Suppressor macrophage treated with lipopolysaccharide for 4 hours (primary cell): ENCODE measurements at regions not wholly inside any gene's neighbourhood (a gene's known extent, or its start where the extent isn't known, plus 50 kb on each side); places are given as distances from the start of the nearest gene placed in this dataset.
A peak's percentile ranks its signal among the peaks of the same experiment; 100 is the strongest.
"Not testable (repeated sequence)": the region's sequence is repeated elsewhere in the genome, so short reads cannot be mapped to it uniquely, and the experiment has no call there.

Experiments
- DNase-seq: peaks from one replicate; pipeline ENCODE4 v3.0.0-alpha.2; 2020

DNA sequence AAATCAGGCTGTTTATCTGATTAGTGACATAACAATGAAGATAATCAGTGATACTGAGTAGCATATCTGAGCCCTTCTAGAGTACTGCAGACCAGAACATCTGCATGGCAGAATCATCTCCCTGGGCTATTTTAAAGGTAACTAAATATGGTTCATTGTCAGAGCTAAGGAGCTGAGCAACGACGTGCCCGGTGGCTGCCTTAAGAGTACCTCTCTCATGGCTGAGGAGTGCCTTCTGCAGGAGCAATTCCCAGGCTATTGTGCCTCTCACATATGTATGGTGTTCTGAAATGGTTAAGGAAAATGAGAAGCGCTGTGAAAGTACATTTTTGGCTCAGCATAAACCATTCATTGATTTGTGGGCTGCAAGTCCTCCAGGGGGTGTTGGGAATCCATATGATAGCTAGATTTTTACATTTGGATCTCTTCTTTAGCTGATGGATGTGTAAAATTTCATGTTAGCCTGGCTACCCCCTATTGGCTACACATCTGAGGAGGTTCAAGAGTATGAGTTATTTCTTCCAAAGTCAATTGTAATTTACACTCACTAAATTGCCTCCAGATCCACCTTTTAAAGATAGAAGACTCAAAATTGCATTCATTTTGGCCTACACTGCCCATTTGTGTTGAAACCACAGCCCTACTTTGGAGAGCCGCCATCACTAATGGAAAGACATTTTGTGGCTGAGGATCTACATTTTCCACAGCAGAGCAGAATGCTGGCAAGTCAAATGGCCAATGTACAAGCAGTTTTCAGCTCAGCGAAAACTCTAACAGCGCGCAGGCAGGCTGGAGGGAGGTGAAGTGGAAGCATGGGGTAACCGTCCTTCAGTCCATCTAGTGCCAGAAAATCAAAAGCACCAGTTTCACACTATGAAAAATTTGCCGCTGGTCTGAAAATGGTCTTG lies 198.0 kb downstream of the SIM1 start:
- no peak for DNase-seq

- no peak for DNase-seq
These were observed 202.6 kb downstream of the SIM1 start for GRCh38 chr6:100262086-100262485.

DNA sequence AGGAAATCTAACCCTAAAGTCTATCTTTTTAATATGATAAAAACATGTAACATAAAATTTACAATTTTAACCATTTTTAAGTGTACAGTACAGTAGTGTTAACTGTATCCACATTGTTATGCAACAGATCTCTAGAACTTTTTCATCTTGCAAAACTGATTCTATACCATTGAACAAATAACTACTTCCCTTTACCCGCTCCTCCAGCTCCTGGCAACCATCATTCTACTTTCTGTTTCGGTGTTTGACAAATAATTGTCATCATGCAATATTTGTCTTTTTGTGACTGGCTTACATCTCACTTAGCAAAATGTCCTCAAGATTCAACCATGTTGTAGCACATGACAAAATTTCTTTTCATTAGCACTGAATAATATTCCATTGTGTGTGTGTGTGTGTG lies 203.2 kb downstream of the SIM1 start:
- peak; percentile 15 for DNase-seq

GRCh38 chr6:100260584-100260983 lies 204.1 kb downstream of the SIM1 start:
- DNase-seq: no peak

DNA sequence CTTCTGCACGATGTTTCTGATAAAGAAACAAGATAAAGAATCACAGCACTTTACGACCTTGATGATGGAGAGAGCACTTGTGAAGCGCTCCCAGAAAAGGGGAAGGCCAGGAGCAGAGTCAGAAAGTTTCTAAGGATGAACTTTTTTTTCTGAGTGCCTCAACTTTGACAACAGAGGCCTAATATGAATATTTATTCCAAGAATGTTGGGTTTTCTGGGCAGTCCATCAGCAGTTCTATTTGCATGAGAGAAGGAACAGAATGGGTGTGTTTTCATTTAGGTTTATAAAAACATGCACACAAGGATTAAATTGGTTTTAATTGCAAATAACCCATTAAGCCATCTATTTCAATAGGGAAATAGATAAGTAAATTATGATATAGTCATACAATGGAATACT lies 204.9 kb downstream of the SIM1 start:
- DNase-seq: no peak

DNA sequence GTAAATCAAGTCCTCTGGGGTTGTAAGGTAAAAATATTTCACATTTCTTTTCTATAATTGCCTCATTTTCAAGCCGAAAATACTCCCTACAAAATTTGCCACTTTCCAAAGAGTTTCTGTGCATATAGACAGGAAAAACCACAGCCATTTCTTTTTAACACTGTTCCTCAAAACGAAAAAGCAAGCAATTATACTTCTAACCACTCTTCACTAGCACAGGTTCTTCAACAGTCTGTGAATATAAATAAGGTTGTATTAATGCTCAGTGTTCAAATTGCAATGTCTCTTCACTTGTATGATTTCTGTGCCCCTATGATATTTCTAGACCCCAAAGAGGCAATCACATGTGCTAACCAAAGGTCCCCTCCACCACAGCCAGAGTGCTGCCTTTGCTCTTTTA lies 206.0 kb downstream of the SIM1 start:
- DNase-seq: no peak

DNA sequence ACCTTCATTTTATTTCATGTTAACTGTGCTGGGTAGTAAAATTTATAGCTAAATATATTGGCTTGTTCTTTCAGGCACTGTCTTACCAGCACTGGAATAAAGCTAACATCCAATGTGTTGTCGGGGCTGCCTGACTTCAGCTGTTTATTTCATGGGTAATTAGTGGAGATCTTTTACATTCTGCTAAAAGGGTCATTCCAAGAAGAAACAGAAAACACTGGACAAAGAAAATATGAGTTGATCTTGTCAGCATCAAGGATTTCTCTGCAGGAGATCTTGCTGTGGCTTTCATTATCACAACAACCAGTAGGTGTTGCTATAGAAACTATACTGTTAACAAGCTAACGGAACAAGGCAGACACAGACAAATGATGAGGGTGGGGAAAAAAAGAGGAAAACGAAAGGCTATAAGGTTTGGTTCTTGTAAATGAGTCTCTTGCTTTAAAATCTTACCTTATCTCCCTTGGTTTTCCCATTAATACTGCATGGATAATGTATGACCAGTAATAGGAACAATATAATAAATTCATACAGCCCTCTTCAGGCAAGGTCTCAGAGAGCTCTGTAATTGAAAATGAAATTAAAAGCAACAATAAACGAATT lies 206.8 kb downstream of the SIM1 start:
- peak; percentile 4 for DNase-seq

- no peak for DNase-seq
These were observed 209.0 kb downstream of the SIM1 start for GRCh38 chr6:100255701-100256100.

DNA sequence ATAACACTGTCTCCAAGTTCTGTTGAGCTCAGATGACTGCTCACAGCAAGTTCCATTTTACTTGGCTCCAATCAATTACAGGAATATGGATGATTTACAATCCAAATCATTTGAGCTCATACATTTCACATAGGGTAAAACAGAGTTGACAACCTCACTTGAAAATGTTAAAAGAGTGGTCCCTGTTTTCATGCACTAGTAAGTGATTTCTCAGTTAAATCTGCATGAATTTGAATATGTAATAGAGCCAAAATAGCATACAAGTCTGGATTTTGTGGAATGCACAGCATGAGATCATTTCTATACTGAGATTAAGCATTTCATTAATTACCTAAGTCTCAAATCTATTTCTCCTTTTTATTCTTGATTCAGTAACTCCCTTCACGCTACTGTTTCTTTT lies 217.6 kb downstream of the SIM1 start:
- no peak for DNase-seq

- no peak for DNase-seq
These were observed 218.5 kb downstream of the SIM1 start for GRCh38 chr6:100246206-100246605.

GRCh38 chr6:100240798-100241197 lies 223.9 kb downstream of the SIM1 start:
- no peak for DNase-seq

DNA sequence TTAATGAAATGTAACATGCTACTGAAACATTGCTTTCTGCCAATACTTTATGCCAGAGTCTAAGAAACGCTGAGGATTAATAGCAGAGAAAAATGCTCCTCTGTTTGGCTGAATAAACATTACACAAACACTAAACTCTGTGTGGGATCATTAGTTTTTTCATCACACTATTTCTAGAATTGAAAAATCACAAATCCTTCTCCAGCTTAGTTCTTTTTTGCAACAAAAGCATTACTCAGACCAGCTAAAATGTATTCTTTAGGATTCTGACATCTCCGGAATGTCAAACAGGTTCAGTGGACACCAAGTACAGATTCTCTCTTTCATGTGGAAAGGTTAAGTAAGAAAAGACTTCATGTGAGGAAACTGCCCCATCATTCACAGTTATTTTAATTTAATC lies 226.9 kb downstream of the SIM1 start:
- no peak for DNase-seq

DNA sequence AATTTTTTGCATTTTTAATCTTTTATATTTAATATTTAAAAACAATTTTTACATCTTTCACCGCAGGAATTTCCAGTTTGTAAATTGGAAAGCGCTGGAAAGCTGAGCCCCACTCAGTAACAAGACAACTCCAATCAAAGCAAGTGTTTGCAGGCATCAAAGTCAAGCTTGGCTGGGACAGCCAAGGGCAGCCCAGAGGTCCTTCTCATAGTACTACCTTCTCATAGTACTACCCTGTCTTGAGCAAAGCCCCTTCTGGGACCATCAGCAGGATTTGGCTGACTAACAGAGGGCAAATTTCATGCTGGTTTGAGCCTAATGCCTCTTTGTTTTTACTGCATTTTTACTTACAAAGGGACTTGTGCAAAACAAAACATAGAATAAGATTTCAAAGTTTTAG lies 228.3 kb downstream of the SIM1 start:
- no peak for DNase-seq

DNA sequence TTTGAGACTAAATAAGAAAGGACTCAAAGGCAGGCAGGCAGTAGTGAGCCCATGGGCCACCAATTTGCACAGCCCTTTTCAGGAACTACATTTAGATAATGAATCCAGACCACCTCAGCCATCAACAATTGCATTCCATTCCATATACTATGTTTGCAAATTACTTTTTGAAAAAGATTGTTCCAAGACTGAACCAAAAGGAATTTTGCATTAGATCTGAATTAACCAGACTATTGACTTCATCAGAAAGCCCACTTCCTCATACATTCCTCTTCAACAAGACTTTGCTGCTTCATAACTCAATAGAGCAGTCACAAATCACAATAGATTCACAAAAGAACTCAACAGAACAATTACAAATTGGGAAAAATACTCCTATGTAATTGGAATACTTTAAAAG lies 229.1 kb downstream of the SIM1 start:
- DNase-seq: no peak

- no peak for DNase-seq
These were observed 230.1 kb downstream of the SIM1 start for GRCh38 chr6:100234625-100235024.

GRCh38 chr6:100232781-100233573 lies 231.7 kb downstream of the SIM1 start:
- no peak for DNase-seq

DNA sequence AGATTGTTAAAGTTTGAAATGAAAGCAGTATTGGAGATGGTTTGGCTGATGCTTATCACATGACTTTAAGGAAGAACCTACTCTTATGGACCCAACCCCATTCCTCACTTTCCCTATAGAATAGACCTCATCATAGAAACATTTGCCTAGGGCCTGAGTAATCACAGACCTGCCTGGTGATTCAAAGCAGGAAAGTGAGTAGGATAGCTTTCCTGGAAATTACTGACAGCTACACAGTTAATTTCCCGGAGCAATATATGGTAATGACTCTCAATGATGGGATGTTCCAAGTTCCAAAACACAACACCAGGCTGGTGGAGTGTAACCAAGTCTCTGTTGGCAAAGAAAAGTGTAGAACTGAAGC lies 233.8 kb downstream of the SIM1 start:
- DNase-seq: no peak

DNA sequence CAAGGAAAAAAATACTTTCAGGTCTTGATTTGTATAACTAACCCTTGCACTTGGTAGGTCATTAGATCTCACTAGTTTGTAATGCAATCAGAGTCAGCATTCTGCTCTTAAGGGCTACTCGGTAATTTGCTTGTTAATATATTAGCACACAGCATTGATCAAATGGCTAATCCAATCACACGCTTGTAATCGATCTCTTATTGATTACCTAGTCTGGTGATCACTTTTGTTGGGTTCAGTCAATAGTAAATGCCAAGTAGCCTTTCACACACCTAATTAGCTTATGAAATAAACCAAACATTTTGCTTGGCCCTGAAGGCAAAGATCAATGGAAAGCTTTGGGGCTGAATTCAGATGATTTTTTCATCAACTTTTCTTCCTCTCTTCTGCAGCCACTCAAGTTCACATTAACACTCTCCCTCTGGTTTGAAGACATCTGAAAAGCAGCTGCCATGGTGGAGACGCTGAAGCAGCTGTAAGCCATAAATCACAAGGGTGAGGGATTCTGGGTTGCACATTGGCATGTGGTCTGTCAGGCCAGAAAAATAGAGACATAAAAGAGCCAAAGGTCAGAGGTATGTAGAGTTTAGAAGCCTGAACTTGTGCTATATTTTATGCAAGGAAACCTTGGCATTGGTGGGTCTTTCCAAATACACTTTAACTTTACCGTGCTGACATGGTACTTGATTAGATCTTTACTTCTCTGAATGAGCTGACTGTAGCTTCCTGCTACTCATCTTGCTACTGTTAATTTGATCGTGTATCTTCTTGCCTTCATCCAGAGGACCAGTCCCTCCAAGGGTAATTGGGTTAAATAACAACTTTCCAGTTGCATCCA lies 234.4 kb downstream of the SIM1 start:
- DNase-seq: no peak

DNA sequence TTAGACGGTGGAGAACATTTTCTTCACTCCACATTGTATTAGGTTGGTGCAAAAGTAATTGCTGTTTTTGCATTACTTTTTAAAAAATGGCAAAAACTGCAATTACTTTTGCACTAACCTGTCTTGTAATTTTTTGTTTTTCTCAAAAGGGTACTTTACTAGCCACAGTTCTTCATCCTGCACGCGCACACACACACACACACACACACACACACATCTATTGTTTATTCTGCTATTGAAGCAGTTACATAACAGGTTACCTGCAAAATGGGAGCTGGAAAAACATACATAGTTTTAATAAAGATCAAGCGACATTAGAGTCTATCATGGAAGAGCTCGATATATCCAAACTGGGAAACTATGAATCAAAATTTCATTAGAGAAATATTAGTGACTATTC lies 235.2 kb downstream of the SIM1 start:
- no peak for DNase-seq

GRCh38 chr6:100228834-100229441 lies 234.9 kb upstream of the MCHR2 start:
- DNase-seq: peak; percentile 36

DNA sequence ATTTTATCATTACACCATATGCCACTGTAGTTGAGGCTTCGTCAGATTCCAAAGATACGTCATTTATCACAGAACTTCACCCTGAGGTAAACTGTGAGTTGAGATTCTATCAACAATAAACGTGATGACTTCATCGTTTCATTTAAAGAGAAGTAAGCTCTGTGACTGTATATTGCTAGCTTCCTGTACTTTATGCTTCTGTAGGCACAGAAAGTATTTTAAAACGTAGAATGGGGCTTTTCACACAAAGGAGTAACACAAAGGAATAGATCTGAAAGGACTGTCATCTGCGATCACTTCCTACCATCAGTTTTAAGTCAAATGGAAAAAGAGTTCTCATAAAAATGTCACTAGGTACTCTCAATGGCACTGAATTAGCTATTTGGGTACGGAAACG lies 234.4 kb upstream of the MCHR2 start:
- no peak for DNase-seq

DNA sequence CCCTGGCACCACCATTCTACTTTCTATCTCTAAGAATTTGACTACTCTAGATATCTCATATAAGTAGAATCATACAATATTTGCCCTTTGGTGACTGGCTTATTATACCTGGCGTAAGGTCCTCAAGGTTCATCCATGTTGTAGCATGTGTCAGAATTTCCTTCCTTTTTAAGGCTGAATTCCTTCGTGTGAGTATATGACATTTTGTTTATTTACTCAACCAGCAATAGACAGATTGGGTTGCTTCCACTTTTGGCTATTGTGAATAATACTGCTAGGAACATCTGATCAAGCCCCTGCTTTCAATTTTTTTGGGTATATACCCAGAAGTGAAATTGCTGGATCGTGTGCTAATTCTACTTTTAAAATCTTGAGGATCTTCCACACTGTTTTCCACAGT lies 232.8 kb upstream of the MCHR2 start:
- no peak for DNase-seq

DNA sequence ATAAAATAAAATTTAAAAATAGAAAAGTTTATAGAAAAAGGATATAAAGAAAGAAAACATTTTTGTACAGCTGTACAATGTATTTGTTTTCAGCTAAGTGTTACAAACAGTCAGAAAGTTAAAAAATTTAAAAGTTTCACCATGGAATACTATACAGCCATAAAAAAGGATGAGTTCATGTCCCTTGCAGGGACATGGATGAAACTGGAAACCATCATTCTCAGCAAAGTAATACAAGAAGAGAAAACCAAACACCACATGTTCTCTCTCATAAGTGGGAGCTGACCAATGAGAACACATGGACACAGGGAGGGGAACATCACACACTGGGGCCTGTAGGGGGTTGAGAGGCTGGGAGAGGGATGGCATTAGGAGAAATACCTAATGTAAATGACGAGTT lies 229.9 kb upstream of the MCHR2 start:
- not testable (repeated sequence) for DNase-seq
